ENCODE measurements at regions not wholly inside any gene's neighbourhood (a gene's known extent, or its start where the extent isn't known, plus 50 kb on each side); places are given as distances from the start of the nearest gene placed in this dataset.

DNA sequence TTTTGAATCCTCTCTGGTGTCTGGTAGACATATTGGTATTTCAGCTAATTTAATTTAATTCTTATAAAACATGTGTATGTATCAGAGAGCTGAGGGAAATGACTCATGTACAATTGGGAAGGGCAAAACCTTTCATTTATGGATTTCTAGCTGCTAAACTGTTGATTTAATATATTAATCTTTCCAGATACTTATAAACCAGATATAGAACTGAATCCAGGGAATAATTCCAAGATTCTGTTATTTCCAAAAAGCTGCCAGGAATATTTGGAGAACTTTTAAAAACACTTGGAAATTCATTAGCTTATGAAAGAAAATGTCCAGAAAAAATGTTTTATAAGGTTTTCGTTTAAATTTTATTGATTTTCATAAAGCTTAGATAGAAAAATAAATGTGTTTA lies 295.5 kb downstream of the YTHDC2 start:
- no peaks in the 10 kb centered on the region for H3K9me3 Mint-ChIP-seq (ENCODE audit: unreplicated experiment)
- no peak overlapping the region for H3K27ac Mint-ChIP-seq (ENCODE audit: unreplicated experiment)
- TF ChIP-seq, protein P1, sequence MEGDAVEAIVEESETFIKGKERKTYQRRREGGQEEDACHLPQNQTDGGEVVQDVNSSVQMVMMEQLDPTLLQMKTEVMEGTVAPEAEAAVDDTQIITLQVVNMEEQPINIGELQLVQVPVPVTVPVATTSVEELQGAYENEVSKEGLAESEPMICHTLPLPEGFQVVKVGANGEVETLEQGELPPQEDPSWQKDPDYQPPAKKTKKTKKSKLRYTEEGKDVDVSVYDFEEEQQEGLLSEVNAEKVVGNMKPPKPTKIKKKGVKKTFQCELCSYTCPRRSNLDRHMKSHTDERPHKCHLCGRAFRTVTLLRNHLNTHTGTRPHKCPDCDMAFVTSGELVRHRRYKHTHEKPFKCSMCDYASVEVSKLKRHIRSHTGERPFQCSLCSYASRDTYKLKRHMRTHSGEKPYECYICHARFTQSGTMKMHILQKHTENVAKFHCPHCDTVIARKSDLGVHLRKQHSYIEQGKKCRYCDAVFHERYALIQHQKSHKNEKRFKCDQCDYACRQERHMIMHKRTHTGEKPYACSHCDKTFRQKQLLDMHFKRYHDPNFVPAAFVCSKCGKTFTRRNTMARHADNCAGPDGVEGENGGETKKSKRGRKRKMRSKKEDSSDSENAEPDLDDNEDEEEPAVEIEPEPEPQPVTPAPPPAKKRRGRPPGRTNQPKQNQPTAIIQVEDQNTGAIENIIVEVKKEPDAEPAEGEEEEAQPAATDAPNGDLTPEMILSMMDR (IDR thresholded peaks at IDR 0.05): no peak
- no peak for DNase-seq (ENCODE audit: extremely low spot score, unreplicated experiment)
- H3K4me1 Mint-ChIP-seq (ENCODE audit: unreplicated experiment): peaks cover 20% of the 10 kb centered on the region
- H3K36me3 Mint-ChIP-seq (ENCODE audit: unreplicated experiment): no peaks in the 10 kb centered on the region
- peaks cover 4% of the 10 kb centered on the region for H3K27me3 Mint-ChIP-seq (ENCODE audit: unreplicated experiment)
- H3K4me3 Mint-ChIP-seq (ENCODE audit: unreplicated experiment): no peak overlapping the region

DNA sequence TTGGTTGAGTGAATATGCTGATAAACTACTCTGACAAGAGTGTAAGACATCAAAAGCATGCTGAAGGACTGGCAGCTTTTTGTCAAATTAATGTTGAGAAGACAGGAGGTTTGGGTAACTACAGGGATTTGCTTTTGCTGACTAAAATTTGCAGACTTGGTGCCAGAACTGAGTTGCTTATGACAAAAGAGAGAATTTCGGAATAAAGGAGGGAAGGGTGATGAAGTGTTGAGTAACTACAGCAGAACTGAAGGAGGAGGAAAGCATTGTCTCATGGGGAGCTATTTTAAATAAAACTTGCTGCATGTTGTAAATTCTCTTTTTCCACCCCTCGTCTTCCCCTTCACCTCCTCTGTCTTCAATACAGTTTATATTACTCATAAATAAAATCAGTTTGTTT lies 296.1 kb downstream of the YTHDC2 start:
- Mint-ChIP-seq H3K36me3 (ENCODE audit: unreplicated experiment) (no peaks in the 10 kb centered on the region), H3K4me3 (ENCODE audit: unreplicated experiment) (no peak overlapping the region), H3K27ac (ENCODE audit: unreplicated experiment) (no peak overlapping the region), H3K9me3 (ENCODE audit: unreplicated experiment) (no peaks in the 10 kb centered on the region), H3K4me1 (ENCODE audit: unreplicated experiment) (peaks cover 20% of the 10 kb centered on the region), H3K27me3 (ENCODE audit: unreplicated experiment) (peaks cover 4% of the 10 kb centered on the region)
- TF ChIP-seq, protein P1 (IDR thresholded peaks at IDR 0.05): no peak
- no peak for DNase-seq (ENCODE audit: extremely low spot score, unreplicated experiment)

DNA sequence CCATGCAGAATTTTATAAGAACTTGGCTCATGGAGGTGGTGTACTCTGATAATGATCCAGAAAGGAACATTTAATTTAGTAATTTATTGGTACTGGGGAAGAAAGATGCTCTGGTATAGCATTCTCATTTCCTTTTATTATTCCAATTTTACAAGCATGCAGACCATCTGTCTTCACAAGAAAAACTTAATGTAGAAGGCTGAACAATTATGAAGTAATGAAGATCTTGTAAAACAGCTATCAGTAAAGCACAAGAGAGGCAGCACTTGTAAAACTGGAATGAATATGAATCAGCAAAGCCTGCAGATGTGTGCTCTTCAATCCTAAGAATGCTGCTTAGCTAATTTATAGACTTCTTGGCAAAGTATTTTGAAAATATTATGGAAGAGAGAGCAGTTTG lies 300.0 kb downstream of the YTHDC2 start:
- Mint-ChIP-seq H3K27me3 (ENCODE audit: unreplicated experiment) (peaks cover 4% of the 10 kb centered on the region), H3K9me3 (ENCODE audit: unreplicated experiment) (no peaks in the 10 kb centered on the region), H3K4me1 (ENCODE audit: unreplicated experiment) (no peaks in the 10 kb centered on the region), H3K4me3 (ENCODE audit: unreplicated experiment) (no peak overlapping the region), H3K27ac (ENCODE audit: unreplicated experiment) (no peak overlapping the region), H3K36me3 (ENCODE audit: unreplicated experiment) (no peaks in the 10 kb centered on the region)
- TF ChIP-seq, protein P1 (IDR thresholded peaks at IDR 0.05): no peak
- no peak for DNase-seq (ENCODE audit: extremely low spot score, unreplicated experiment)

DNA sequence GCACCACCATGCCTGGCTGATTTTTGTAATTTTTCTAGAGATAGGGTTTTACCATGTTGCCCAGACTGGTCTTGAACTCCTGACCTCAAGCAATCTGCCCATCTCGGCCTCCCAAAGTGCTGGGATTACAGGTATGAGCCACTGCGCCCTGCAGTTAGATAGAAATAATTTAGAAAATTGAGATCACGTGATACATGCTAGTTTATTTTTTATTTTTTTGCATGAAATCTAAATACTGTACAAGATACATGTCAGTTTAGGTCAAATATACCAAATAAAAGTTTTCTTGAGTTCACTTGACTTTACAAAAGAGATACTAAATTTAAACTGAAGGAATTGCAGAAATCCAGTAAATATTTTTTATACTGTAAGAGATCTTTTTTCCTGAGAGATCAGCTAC lies 304.2 kb downstream of the YTHDC2 start:
- DNase-seq (ENCODE audit: extremely low spot score, unreplicated experiment): no peak
- Mint-ChIP-seq H3K27ac (ENCODE audit: unreplicated experiment) (no peak overlapping the region), H3K36me3 (ENCODE audit: unreplicated experiment) (no peaks in the 10 kb centered on the region), H3K9me3 (ENCODE audit: unreplicated experiment) (no peaks in the 10 kb centered on the region), H3K4me3 (ENCODE audit: unreplicated experiment) (no peak overlapping the region), H3K27me3 (ENCODE audit: unreplicated experiment) (peaks cover 3% of the 10 kb centered on the region), H3K4me1 (ENCODE audit: unreplicated experiment) (no peaks in the 10 kb centered on the region)
- TF ChIP-seq, protein P1 (IDR thresholded peaks at IDR 0.05): no peak

DNA sequence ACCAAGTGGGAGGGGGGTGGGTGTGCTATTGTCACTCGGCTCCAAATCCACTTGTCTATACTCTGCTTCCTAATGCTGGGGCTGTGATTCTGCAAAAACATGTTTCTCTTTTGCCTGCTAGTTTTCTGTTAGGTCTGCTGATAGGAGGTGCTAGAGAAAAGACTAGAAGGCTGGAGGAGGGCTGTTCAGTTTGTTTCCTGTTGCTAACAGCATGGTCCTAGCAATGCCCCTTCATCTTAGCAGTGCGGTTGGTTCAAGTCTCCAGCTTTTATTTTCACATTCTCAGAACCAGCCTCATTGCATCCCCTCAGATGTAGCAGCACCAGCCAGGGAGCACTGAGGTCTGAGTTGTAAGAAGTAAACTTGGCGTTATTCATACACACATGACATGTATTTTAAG lies 310.2 kb downstream of the YTHDC2 start:
- TF ChIP-seq, protein P1 (IDR thresholded peaks at IDR 0.05): no peak
- H3K36me3 Mint-ChIP-seq (ENCODE audit: unreplicated experiment): no peaks in the 10 kb centered on the region
- peaks cover 6% of the 10 kb centered on the region for H3K27me3 Mint-ChIP-seq (ENCODE audit: unreplicated experiment)
- no peak for DNase-seq (ENCODE audit: extremely low spot score, unreplicated experiment)
- H3K9me3 Mint-ChIP-seq (ENCODE audit: unreplicated experiment): no peaks in the 10 kb centered on the region
- no peaks in the 10 kb centered on the region for H3K4me1 Mint-ChIP-seq (ENCODE audit: unreplicated experiment)
- no peak overlapping the region for H3K27ac Mint-ChIP-seq (ENCODE audit: unreplicated experiment)
- H3K4me3 Mint-ChIP-seq (ENCODE audit: unreplicated experiment): no peak overlapping the region

Data from osteocyte (in vitro differentiated cells).